GM12891 (cell line): ENCODE measurements at regions not wholly inside any gene's neighbourhood (a gene's known extent, or its start where the extent isn't known, plus 50 kb on each side); places are given as distances from the start of the nearest gene placed in this dataset.
"Not testable (repeated sequence)": the region's sequence is repeated elsewhere in the genome, so short reads cannot be mapped to it uniquely, and the experiment has no call there.

ENCODE experiments used
- DNase-seq: peaks from one replicate; pipeline ENCODE4 v3.0.0; 2011; ENCODE audit warnings: low spot score; ENCODE audit not compliant: insufficient read length
- FAIRE-seq: peaks from 2 replicates; lab custom pipeline; 2011; peaks lifted over from hg19 to GRCh38; lab: Jason Lieb, UNC
- PAX5 ChIP-seq: IDR thresholded peaks from 2 replicates; pipeline ENCODE4 v1.6.1; 2011; ENCODE audit warnings: low read length, moderate library complexity, mild to moderate bottlenecking; ENCODE audit not compliant: insufficient read depth, severe bottlenecking
- POLR2A ChIP-seq: IDR thresholded peaks from 2 replicates; pipeline ENCODE4 v1.6.1; 2011; ENCODE audit warnings: low read depth, low read length, control low read depth
- POLR2AphosphoS5 ChIP-seq: IDR thresholded peaks from 2 replicates; pipeline ENCODE4 v1.6.1; 2011; ENCODE audit warnings: low read depth, low read length, control low read depth
- POU2F2 ChIP-seq: IDR thresholded peaks from 2 replicates; pipeline ENCODE4 v1.6.1; 2011; ENCODE audit warnings: low read depth, mild to moderate bottlenecking, control low read depth, low read length, moderate library complexity
- SPI1 ChIP-seq: IDR thresholded peaks from 2 replicates; pipeline ENCODE4 v1.6.1; 2011; ENCODE audit warnings: low read depth, low read length, control low read depth
- TAF1 ChIP-seq: IDR thresholded peaks from 2 replicates; pipeline ENCODE4 v1.6.1; 2011; ENCODE audit warnings: low read depth, low read length, control low read depth

- TF ChIP-seq PAX5 = no peak
- TF ChIP-seq POU2F2 = no peak
- no peak for TF ChIP-seq SPI1
- no peak for TF ChIP-seq POLR2AphosphoS5
- no peak for TF ChIP-seq TAF1
- no peak for TF ChIP-seq POLR2A
- DNase-seq (no peak), FAIRE-seq (no peak)
Measured at GRCh38 chr2:175808078-175808477, 194.0 kb downstream of the LNPK start.

- DNase-seq = no peak
Measured at GRCh38 chr2:175807031-175807873, 194.8 kb downstream of the LNPK start.

GRCh38 chr2:175806570-175806969 lies 195.5 kb downstream of the LNPK start:
- DNase-seq = no peak
- no peak for FAIRE-seq
- TF ChIP-seq SPI1 (no peak), POLR2AphosphoS5 (no peak), POLR2A (no peak), POU2F2 (no peak), PAX5 (no peak), TAF1 (no peak)

More at GRCh38 chr2:175807031-175807873, 194.8 kb downstream of the LNPK start:
- no peak for FAIRE-seq
- TF ChIP-seq PAX5 (no peak), POLR2AphosphoS5 (no peak), POLR2A (no peak), TAF1 (no peak), POU2F2 (no peak), SPI1 (no peak)

GRCh38 chr2:175806125-175806490 lies 196.0 kb downstream of the LNPK start:
- FAIRE-seq = no peak
- TF ChIP-seq SPI1 (no peak), POLR2A (no peak)
- no peak for DNase-seq

GRCh38 chr2:175805442-175806124 lies 196.5 kb downstream of the LNPK start:
- FAIRE-seq (no peak), DNase-seq (no peak)
- TF ChIP-seq POU2F2 (no peak), SPI1 (no peak), TAF1 (no peak), PAX5 (no peak), POLR2A (no peak), POLR2AphosphoS5 (no peak)

GRCh38 chr2:175804122-175804521 lies 197.9 kb downstream of the LNPK start:
- FAIRE-seq (no peak), DNase-seq (no peak)
- TF ChIP-seq PAX5 = no peak
- TF ChIP-seq POLR2AphosphoS5 = no peak
- TF ChIP-seq POLR2A = no peak
- no peak for TF ChIP-seq SPI1
- TF ChIP-seq TAF1 = no peak
- TF ChIP-seq POU2F2 = no peak

GRCh38 chr2:175796422-175796821 lies 205.6 kb downstream of the LNPK start:
- DNase-seq, FAIRE-seq: not testable (repeated sequence)

GRCh38 chr2:175793648-175794047 lies 208.4 kb downstream of the LNPK start:
- DNase-seq (no peak), FAIRE-seq (no peak)
- TF ChIP-seq SPI1 = no peak
- TF ChIP-seq PAX5 = no peak
- no peak for TF ChIP-seq POLR2AphosphoS5
- TF ChIP-seq TAF1 = no peak
- TF ChIP-seq POLR2A = no peak
- no peak for TF ChIP-seq POU2F2

DNA sequence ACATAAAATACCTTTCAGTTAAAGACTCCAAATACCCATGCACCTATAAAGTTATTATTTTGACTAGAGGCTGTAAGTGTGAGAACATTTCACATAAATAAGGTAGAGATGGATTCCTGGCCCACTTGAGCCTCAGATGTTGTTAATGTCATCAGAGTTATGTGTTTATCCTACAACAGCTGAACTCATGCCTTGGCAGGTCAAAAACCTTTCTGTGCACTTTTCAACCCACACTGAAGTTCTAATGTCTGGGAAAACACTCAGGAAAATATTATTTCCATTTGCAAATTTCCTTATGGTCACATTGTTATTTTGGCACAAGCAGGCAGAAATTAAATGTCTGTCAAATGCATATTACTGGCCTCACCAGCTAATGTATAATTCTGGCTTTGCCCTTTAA lies 209.2 kb downstream of the LNPK start:
- no peak for TF ChIP-seq PAX5
- no peak for TF ChIP-seq POU2F2
- TF ChIP-seq POLR2AphosphoS5 = no peak
- TF ChIP-seq TAF1 = no peak
- no peak for TF ChIP-seq SPI1
- no peak for TF ChIP-seq POLR2A
- DNase-seq = no peak
- FAIRE-seq = no peak

DNA sequence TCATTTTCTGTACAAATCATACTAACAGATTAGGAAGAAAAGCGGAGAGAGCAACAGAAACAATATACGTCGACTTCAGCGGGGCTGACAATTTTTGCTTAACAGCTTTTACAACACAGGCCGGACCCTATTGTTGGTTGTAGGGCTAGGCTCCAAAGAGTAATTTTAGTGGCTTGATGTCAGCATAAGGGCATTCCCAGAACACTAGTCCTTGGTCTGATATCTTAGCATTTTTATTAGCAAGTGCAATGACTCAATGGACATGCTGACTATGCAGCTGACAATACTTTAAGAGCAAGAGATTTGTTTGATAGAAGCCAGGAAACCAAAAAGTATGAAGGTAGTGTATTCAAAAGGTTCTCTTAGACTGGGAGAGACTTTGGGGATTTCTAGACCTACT lies 209.9 kb downstream of the LNPK start:
- DNase-seq (no peak), FAIRE-seq (no peak)
- TF ChIP-seq POLR2AphosphoS5 (no peak), SPI1 (no peak), POLR2A (no peak), POU2F2 (no peak), TAF1 (no peak)
